GM12865 (cell line): ENCODE measurements at regions not wholly inside any gene's neighbourhood (a gene's known extent, or its start where the extent isn't known, plus 50 kb on each side); places are given as distances from the start of the nearest gene placed in this dataset.

Source experiments
- DNase-seq: peaks from one replicate; pipeline ENCODE4 v3.0.0; 2010; ENCODE audit warnings: low read depth
- H3K4me3 ChIP-seq: 2 replicates; pipeline ENCODE4 v1.5.1; 2011; ENCODE audit warnings: mild to moderate bottlenecking, low read depth, low read length, control low read depth
- CTCF ChIP-seq: IDR thresholded peaks from 2 replicates; pipeline ENCODE4 v1.5.1; 2011; ENCODE audit warnings: low read length, control low read depth, low read depth, inconsistent platforms; ENCODE audit not compliant: insufficient read depth; ENCODE audit errors: missing control alignments

- TF ChIP-seq CTCF, result no peak
- H3K4me3 ChIP-seq, result no peak overlapping the region
- DNase-seq, result no peak
These were observed 334.8 kb upstream of the SHH start for GRCh38 chr7:156147104-156147503.

GRCh38 chr7:156145996-156146395 is 333.7 kb upstream of the SHH start:
- TF ChIP-seq CTCF, result no peak
- DNase-seq, result no peak
- no peak overlapping the region for H3K4me3 ChIP-seq

- TF ChIP-seq CTCF, result no peak
- DNase-seq, result no peak
- no peak overlapping the region for H3K4me3 ChIP-seq
These were observed 332.9 kb upstream of the SHH start for GRCh38 chr7:156145184-156145583.

- TF ChIP-seq CTCF, result no peak
- DNase-seq, result no peak
- no peak overlapping the region for H3K4me3 ChIP-seq
These were observed 331.4 kb upstream of the SHH start for GRCh38 chr7:156143683-156144082.

GRCh38 chr7:156143158-156143557 is 330.9 kb upstream of the SHH start:
- no peak for TF ChIP-seq CTCF
- no peak for DNase-seq
- H3K4me3 ChIP-seq, result no peak overlapping the region

- no peak for DNase-seq
- TF ChIP-seq CTCF, result no peak
- no peak overlapping the region for H3K4me3 ChIP-seq
These were observed 329.7 kb upstream of the SHH start for GRCh38 chr7:156141941-156142340.

- H3K4me3 ChIP-seq, result no peak overlapping the region
- no peak for DNase-seq
- no peak for TF ChIP-seq CTCF
These were observed 328.6 kb upstream of the SHH start for GRCh38 chr7:156140896-156141295.
